ENCODE measurements at regions not wholly inside any gene's neighbourhood (a gene's known extent, or its start where the extent isn't known, plus 50 kb on each side); places are given as distances from the start of the nearest gene placed in this dataset.

GRCh38 chr10:131001438-131001837 lies 310.1 kb downstream of the TCERG1L start:
- intact Hi-C loops (cut with DNase I), result no loop called here
- H3K9me3 ChIP-seq (ENCODE audit: control insufficient read depth in 2 of 3, insufficient read depth in 1 of 3, low read length in 3 of 3), result no peaks in the 10 kb centered on the region
- no peak overlapping the region for H3K9ac ChIP-seq (ENCODE audit: low read length in 3 of 3)
- no peaks in the 10 kb centered on the region for H3K4me1 ChIP-seq (ENCODE audit: control insufficient read depth in 2 of 3, insufficient read depth in 2 of 3, low read depth in 1 of 3, low read length in 3 of 3)
- no peak overlapping the region for H3K27ac ChIP-seq (ENCODE audit: low read depth in 2 of 2, low read length in 2 of 2)
- DNase-seq (no peak), FAIRE-seq (no peak)
- TF ChIP-seq CTCF (IDR thresholded peaks at IDR 0.05; ENCODE audit: borderline replicate concordance, extremely low read depth, insufficient read depth), result no peak
- no peaks in the 10 kb centered on the region for H3K36me3 ChIP-seq (ENCODE audit: control insufficient read depth in 2 of 3, insufficient read depth in 3 of 3, low read length in 3 of 3)
- H3K4me3 ChIP-seq (ENCODE audit: low read length in 3 of 3), result no peak overlapping the region
- H3K27me3 ChIP-seq (ENCODE audit: control insufficient read depth, insufficient read depth, low read length), result no peaks in the 10 kb centered on the region

- FAIRE-seq (no peak), DNase-seq (peak in 3 of 5 donors; percentile 23 to 38 (median 37))
- Histone ChIP-seq H3K27ac (ENCODE audit: low read depth in 2 of 2, low read length in 2 of 2) (no peak overlapping the region), H3K27me3 (ENCODE audit: control insufficient read depth, insufficient read depth, low read length) (no peaks in the 10 kb centered on the region), H3K9ac (ENCODE audit: low read length in 3 of 3) (no peak overlapping the region), H3K4me3 (ENCODE audit: low read length in 3 of 3) (no peak overlapping the region), H3K9me3 (ENCODE audit: control insufficient read depth in 2 of 3, insufficient read depth in 1 of 3, low read length in 3 of 3) (no peaks in the 10 kb centered on the region), H3K4me1 (ENCODE audit: control insufficient read depth in 2 of 3, insufficient read depth in 2 of 3, low read depth in 1 of 3, low read length in 3 of 3) (no peaks in the 10 kb centered on the region), H3K36me3 (ENCODE audit: control insufficient read depth in 2 of 3, insufficient read depth in 3 of 3, low read length in 3 of 3) (no peaks in the 10 kb centered on the region)
- intact Hi-C loops (cut with DNase I), result no loop called here
- TF ChIP-seq CTCF (IDR thresholded peaks at IDR 0.05; ENCODE audit: borderline replicate concordance, extremely low read depth, insufficient read depth), result no peak
These were observed 309.3 kb downstream of the TCERG1L start for GRCh38 chr10:131002031-131002861.

GRCh38 chr10:131003455-131003854 lies 308.1 kb downstream of the TCERG1L start:
- no peaks in the 10 kb centered on the region for H3K36me3 ChIP-seq (ENCODE audit: control insufficient read depth in 2 of 3, insufficient read depth in 3 of 3, low read length in 3 of 3)
- H3K4me3 ChIP-seq (ENCODE audit: low read length in 3 of 3), result no peak overlapping the region
- no peak for TF ChIP-seq CTCF (IDR thresholded peaks at IDR 0.05; ENCODE audit: borderline replicate concordance, extremely low read depth, insufficient read depth)
- no peaks in the 10 kb centered on the region for H3K9me3 ChIP-seq (ENCODE audit: control insufficient read depth in 2 of 3, insufficient read depth in 1 of 3, low read length in 3 of 3)
- H3K27ac ChIP-seq (ENCODE audit: low read depth in 2 of 2, low read length in 2 of 2), result no peak overlapping the region
- DNase-seq (no peak), FAIRE-seq (no peak)
- H3K9ac ChIP-seq (ENCODE audit: low read length in 3 of 3), result no peak overlapping the region
- no peaks in the 10 kb centered on the region for H3K4me1 ChIP-seq (ENCODE audit: control insufficient read depth in 2 of 3, insufficient read depth in 2 of 3, low read depth in 1 of 3, low read length in 3 of 3)
- H3K27me3 ChIP-seq (ENCODE audit: control insufficient read depth, insufficient read depth, low read length), result no peaks in the 10 kb centered on the region
- intact Hi-C loops (cut with DNase I), result no loop called here
